Activated naive CD8-positive, alpha-beta T cell treated with anti-CD3 and anti-CD28 coated beads, Interleukin-2, amount 10 ng/mL, durations not matched to agents 7 days and 5 days (primary cell): ENCODE measurements at regions not wholly inside any gene's neighbourhood (a gene's known extent, or its start where the extent isn't known, plus 50 kb on each side); places are given as distances from the start of the nearest gene placed in this dataset.
"Not testable (repeated sequence)": the region's sequence is repeated elsewhere in the genome, so short reads cannot be mapped to it uniquely, and the experiment has no call there.

Source experiments
- ATAC-seq: fragments of 150-1000 bp; cut with Tn5 transposase; one replicate; pipeline ENCODE4 v1.10.0; 2021; ENCODE audit warnings: low read depth, moderate library complexity
- POLR2A ChIA-PET: fragments of 350-600 bp; sonication (Branson Sonifier 250); formaldehyde crosslinking; loops from one replicate; lab custom pipeline; 2021; ENCODE audit warnings: antibody characterized with exemption; lab: Charles Lee
- DNase-seq: peaks from one replicate; pipeline ENCODE4 v3.0.0; 2021
- H3K27ac Mint-ChIP-seq: one replicate; pipeline ENCODE4 v1.8.0; 2022; ENCODE audit warnings: mild to moderate bottlenecking, mixed read lengths
- H3K27me3 Mint-ChIP-seq: one replicate; pipeline ENCODE4 v1.8.0; 2022; ENCODE audit warnings: mild to moderate bottlenecking, moderate library complexity, mixed read lengths
- H3K36me3 Mint-ChIP-seq: one replicate; pipeline ENCODE4 v1.8.0; 2021; ENCODE audit warnings: mild to moderate bottlenecking, mixed read lengths
- H3K4me1 Mint-ChIP-seq: one replicate; pipeline ENCODE4 v1.8.0; 2021; ENCODE audit warnings: mixed read lengths
- H3K4me3 Mint-ChIP-seq: one replicate; pipeline ENCODE4 v1.8.0; 2022; ENCODE audit warnings: mild to moderate bottlenecking, moderate library complexity, mixed read lengths
- H3K9me3 Mint-ChIP-seq: one replicate; pipeline ENCODE4 v1.8.0; 2021; ENCODE audit warnings: mixed read lengths

DNA sequence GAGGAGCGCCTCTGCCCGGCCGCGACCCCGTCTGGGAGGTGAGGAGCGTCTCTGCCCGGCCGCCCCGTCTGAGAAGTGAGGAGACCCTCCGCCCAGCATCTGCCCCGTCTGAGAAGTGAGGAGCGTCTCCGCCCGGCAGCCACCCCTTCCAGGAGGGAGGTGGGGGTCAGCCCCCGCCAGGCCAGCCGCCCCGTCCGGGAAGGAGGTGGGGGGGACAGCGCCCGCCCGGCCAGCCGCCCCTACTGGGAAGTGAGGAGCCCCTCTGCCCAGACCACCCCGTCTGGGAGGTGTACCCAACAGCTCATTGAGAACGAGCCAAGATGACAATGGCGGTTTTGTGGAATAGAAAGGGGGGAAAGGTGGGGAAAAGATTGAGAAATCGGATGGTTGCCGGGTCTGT, 164.6 kb downstream of the TEX36 start:
- not testable (repeated sequence) for DNase-seq, ATAC-seq

DNA sequence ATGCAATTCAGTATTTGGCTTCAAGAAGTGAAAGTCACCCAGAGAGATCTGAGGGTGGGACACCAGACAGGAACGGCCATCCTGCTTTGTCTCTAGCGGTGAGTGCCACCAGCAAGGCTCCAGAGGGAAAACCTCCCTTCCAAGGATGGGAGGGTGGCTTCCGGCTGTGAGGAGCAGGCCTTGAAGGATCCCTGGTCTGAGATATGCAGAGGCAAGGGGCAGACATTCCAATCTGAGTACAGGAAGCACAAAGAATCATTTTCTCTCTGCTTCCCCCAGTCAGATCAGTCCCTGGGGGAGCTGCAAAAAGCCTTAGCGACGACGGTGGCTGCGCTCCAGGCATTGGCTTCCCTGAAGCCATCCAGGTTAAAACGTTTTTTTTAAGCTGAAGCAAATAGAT, 167.4 kb downstream of the TEX36 start:
- H3K4me3 Mint-ChIP-seq, result no peak overlapping the region
- peaks cover 4% of the 10 kb centered on the region for H3K27me3 Mint-ChIP-seq
- no peak for ATAC-seq
- H3K36me3 Mint-ChIP-seq, result no peaks in the 10 kb centered on the region
- POLR2A ChIA-PET, result no interaction called here
- no peak overlapping the region for H3K27ac Mint-ChIP-seq
- no peaks in the 10 kb centered on the region for H3K4me1 Mint-ChIP-seq
- H3K9me3 Mint-ChIP-seq, result no peaks in the 10 kb centered on the region
- DNase-seq, result no peak

More for the DNA sequence above, 164.6 kb downstream of the TEX36 start:
- POLR2A ChIA-PET, H3K4me1 Mint-ChIP-seq, H3K4me3 Mint-ChIP-seq, H3K27me3 Mint-ChIP-seq, H3K36me3 Mint-ChIP-seq, H3K9me3 Mint-ChIP-seq, H3K27ac Mint-ChIP-seq: not testable (repeated sequence)

DNA sequence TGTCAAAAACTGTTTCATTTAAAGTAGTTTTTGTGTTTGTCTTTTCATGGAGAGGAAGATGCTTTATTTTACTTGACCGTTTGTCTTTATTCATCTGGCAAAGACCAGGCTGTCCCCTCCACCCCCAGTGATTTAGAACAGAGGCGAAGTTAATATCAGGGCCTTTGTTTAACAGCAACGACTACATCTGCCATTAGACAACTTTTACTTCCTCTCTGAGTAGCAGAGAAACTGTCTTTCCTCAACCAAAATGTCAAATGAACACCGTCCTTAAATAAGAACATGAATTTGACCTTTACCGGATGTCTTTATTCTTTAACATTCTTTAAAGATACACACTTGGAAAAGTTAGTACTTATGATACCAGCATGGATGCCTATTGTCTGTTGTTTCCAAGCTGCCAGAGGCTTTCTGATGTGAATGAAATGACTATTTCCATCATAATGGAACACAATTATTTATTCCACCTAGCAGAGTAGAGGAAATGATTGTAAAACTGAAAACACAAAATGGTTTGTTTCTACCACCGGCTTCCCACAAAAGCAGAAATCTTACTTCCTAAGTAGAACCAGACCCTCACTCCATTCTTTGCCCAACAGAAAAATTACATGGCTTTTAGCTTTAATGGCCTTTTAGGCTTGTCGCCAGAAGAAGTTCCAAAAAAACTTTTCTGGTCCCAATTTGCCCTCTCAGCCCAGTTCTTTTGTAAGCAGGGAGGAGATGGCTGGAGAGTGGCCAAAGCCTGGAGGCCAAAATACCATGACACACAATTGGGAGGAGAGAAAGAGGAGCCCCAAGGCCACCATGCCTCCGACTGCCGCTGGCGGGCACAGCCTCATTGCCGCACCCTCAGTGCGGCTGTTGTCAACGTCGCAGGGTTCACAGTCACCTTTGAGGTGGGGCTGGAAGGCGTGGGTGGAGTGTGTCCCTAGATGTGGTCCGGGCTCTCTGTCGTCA, 168.5 kb downstream of the TEX36 start:
- no peaks in the 10 kb centered on the region for H3K4me1 Mint-ChIP-seq
- ATAC-seq, result no peak
- no peak overlapping the region for H3K4me3 Mint-ChIP-seq
- DNase-seq, result no peak
- H3K27ac Mint-ChIP-seq, result no peak overlapping the region
- no peaks in the 10 kb centered on the region for H3K36me3 Mint-ChIP-seq
- peaks cover 4% of the 10 kb centered on the region for H3K27me3 Mint-ChIP-seq
- no peaks in the 10 kb centered on the region for H3K9me3 Mint-ChIP-seq
- POLR2A ChIA-PET, result no interaction called here

DNA sequence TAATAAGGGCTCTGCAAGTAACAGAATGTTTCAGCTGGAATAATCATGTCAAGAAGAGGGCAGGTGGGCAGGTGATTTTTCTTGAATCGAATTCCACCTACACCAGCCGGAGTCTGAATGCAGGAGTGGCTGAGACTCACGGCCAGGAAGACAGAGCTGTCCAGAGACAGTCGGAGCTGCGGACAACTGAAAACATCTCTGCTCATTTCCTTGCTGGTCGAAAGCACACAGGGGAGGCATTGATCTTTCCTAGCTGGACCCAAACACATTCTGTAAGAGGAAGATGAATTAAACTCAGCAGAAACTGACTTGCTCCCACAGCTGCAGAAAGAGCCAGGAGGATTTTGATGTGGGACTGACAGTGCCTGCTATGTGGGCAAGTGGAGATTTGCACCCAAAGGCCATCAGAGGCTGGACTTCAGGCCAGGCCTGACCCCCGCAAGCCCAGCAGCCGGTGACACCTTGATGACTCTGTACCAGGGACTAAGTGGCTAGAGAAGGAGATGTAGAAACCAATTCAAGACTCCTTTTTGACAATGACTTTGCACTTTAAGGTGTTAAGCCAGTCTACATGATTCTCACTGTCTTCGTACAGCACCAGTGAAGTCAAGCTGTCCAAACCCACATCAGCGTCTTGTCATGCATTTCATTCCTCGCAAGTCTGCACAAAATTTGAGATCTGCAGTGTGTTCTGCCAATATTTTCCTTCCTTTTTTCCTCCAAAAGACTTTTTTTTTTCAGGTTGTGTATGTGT, 169.4 kb downstream of the TEX36 start:
- no peaks in the 10 kb centered on the region for H3K4me1 Mint-ChIP-seq
- no peaks in the 10 kb centered on the region for H3K36me3 Mint-ChIP-seq
- DNase-seq (no peak), ATAC-seq (no peak)
- no peaks in the 10 kb centered on the region for H3K9me3 Mint-ChIP-seq
- H3K27me3 Mint-ChIP-seq, result peaks cover 4% of the 10 kb centered on the region
- H3K27ac Mint-ChIP-seq, result no peak overlapping the region
- no peak overlapping the region for H3K4me3 Mint-ChIP-seq
- POLR2A ChIA-PET, result no interaction called here

DNA sequence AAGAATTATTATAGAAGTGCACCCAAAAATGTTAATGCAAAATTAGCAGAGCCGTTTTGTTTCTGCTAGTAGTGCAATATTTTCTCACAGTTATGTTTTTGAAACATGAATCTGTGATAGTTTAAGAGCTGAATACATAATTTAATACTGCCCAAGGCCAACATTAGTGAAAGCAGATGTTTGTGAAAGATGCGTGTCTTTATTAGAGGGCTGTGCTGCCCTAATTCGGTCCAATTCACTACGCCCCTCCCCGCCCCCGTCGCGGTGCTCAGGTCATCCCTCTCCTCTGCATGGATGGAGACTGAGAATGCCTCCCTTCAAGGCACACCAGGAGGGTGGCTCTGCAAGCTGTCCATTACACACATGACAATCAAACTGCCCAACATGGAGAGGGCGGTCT, 172.0 kb downstream of the TEX36 start:
- Mint-ChIP-seq H3K27ac (no peak overlapping the region), H3K9me3 (no peaks in the 10 kb centered on the region), H3K36me3 (no peaks in the 10 kb centered on the region), H3K27me3 (peaks cover 4% of the 10 kb centered on the region), H3K4me3 (no peak overlapping the region), H3K4me1 (no peaks in the 10 kb centered on the region)
- no peak for DNase-seq
- POLR2A ChIA-PET, result no interaction called here
- no peak for ATAC-seq

DNA sequence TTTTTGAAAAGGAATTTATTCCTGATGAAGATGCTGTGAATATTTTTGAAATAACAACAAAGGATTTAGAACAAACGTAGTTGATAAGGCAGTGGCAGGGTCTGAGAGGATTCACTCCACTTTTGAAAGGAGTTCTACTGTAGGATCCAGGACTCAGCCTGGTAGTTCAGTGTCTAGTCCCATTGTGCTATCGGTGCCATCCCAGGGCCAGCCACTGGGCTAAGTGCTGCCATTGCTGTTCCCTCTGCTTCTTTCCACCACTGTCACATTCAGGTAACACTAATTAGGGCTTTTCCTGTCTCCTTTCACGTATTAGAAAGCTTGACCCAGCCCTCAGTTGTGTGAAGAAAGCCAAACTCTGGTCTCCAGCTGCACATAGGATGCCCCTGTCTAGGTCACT, 177.3 kb downstream of the TEX36 start:
- ATAC-seq (no peak), DNase-seq (no peak)
- no peaks in the 10 kb centered on the region for H3K4me1 Mint-ChIP-seq
- no peaks in the 10 kb centered on the region for H3K9me3 Mint-ChIP-seq
- H3K36me3 Mint-ChIP-seq, result no peaks in the 10 kb centered on the region
- no peak overlapping the region for H3K27ac Mint-ChIP-seq
- H3K27me3 Mint-ChIP-seq, result no peaks in the 10 kb centered on the region
- POLR2A ChIA-PET, result no interaction called here
- H3K4me3 Mint-ChIP-seq, result no peak overlapping the region

DNA sequence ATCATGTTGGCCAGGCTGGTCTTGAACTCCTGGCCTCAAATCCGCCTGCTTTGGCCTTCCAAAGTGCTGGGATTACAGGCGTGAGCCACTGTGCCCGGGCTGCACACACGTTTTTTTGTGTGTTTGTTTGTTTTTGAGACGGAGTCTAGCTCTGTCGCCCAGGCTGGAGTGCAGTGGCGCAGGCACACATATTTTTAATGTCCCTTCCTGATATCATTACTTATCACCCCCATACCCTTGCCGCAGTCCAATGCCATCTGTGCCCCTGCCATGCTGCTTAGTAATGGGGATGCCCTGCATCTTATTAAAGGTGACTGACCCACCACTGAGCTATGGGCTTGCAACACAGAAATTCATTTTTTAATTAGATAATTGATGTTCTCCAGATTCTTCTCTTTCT, 180.7 kb downstream of the TEX36 start:
- no peak overlapping the region for H3K27ac Mint-ChIP-seq
- POLR2A ChIA-PET, result no interaction called here
- no peaks in the 10 kb centered on the region for H3K9me3 Mint-ChIP-seq

DNA sequence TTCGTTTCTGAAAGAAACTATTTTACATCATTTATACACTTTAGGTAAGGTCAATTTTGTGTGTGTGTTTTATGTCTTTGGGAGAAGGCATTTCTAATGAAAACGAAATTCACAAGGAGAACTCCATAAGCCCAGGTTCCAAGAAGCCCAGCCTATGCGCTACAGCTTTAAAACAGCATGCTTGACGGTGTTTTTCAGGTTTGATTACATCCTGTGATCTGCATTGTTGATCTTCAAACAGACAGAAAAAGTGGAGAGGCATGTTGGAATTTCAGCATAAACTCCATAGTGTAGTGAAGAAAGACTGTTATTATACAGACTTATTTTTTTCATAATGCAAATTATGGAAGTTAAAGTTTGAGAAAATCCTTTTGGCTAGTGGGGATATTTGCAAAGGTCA, 187.6 kb downstream of the TEX36 start:
- no peak overlapping the region for H3K4me3 Mint-ChIP-seq

More for the DNA sequence above, 180.7 kb downstream of the TEX36 start:
- Mint-ChIP-seq H3K4me3 (no peak overlapping the region), H3K36me3 (no peaks in the 10 kb centered on the region), H3K27me3 (no peaks in the 10 kb centered on the region), H3K4me1 (no peaks in the 10 kb centered on the region)
- DNase-seq (no peak), ATAC-seq (no peak)

DNA sequence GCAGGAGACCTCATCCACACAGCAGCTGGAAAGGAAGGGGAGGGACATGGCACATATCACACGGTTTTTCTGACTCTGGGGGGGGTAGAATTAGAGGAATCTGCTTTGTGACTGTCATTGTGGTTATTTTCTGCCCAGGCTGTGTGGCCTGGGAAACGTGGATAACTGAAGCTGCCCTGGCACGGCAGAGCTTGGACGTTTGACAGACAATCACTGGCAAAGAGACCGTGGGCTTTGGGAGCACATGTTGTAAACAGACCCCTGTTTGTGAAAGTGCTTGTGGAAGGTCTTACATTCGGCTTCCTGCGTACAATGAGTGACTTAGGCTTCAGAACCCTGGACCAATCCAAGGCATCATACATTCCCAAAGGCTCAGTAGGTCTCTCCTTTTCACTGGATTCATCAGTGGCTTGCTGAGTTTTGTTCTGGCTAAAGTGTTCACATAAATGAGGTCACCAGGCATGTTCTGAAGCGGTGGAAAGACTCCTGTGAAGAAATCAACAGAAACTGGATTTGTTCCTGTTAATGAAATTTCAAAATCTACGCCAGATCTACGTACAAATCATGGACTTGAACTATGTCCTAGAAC, 188.2 kb downstream of the TEX36 start:
- Mint-ChIP-seq H3K4me1 (no peaks in the 10 kb centered on the region), H3K9me3 (no peaks in the 10 kb centered on the region), H3K27ac (no peak overlapping the region), H3K36me3 (no peaks in the 10 kb centered on the region), H3K4me3 (no peak overlapping the region), H3K27me3 (no peaks in the 10 kb centered on the region)
- ATAC-seq (no peak), DNase-seq (no peak)
- POLR2A ChIA-PET, result no interaction called here

More for the DNA sequence above, 187.6 kb downstream of the TEX36 start:
- Mint-ChIP-seq H3K27me3 (no peaks in the 10 kb centered on the region), H3K9me3 (no peaks in the 10 kb centered on the region), H3K27ac (no peak overlapping the region), H3K36me3 (no peaks in the 10 kb centered on the region), H3K4me1 (no peaks in the 10 kb centered on the region)
- ATAC-seq, result no peak
- no peak for DNase-seq
- POLR2A ChIA-PET, result no interaction called here

DNA sequence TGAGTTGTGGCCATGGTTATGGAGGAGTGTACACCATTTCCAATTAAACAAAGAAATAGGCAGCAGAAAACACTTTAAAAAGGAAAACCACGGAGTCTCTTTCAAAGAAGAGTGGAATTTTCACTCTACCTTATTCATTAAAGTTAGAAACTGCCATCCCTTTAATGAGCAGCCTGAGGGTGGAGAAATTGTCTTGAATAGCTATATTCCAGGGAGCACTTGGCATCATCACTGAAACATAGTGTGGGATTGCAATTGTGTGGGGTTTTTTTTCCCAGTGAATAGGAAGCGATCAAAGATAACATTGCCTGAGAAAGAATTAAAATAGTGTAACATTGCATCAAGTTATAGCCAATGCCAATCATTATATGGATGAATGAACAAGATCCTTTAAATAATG, 191.6 kb downstream of the TEX36 start:
- ATAC-seq, result no peak
- H3K4me3 Mint-ChIP-seq, result no peak overlapping the region
- H3K36me3 Mint-ChIP-seq, result no peaks in the 10 kb centered on the region
- H3K9me3 Mint-ChIP-seq, result no peaks in the 10 kb centered on the region
- no peaks in the 10 kb centered on the region for H3K4me1 Mint-ChIP-seq
- no peak for DNase-seq
- no peak overlapping the region for H3K27ac Mint-ChIP-seq
- peaks cover 3% of the 10 kb centered on the region for H3K27me3 Mint-ChIP-seq
- POLR2A ChIA-PET, result no interaction called here

DNA sequence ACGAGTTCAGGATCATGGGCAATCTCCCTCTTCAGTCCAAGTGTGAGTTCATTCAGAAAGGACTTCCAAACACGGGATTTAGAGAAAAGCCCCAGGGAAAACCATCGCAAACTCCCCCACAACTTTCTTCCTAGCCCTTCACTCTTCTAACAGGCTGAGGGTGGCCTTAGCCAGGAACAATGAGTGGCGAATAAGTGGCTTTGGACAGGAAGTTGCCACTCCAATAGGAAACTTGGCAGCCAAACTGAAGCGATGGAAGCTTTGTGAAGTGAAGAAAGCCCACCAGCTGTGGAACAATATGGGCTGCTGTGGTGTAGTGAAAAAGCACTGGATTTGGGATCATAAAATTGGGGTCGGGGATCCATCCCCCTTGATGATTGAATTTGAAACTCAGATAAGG, 193.2 kb downstream of the TEX36 start:
- POLR2A ChIA-PET, result no interaction called here
- Mint-ChIP-seq H3K4me3 (no peak overlapping the region), H3K36me3 (no peaks in the 10 kb centered on the region), H3K4me1 (no peaks in the 10 kb centered on the region), H3K9me3 (no peaks in the 10 kb centered on the region), H3K27me3 (peaks cover 3% of the 10 kb centered on the region), H3K27ac (no peak overlapping the region)
- ATAC-seq (no peak), DNase-seq (no peak)

DNA sequence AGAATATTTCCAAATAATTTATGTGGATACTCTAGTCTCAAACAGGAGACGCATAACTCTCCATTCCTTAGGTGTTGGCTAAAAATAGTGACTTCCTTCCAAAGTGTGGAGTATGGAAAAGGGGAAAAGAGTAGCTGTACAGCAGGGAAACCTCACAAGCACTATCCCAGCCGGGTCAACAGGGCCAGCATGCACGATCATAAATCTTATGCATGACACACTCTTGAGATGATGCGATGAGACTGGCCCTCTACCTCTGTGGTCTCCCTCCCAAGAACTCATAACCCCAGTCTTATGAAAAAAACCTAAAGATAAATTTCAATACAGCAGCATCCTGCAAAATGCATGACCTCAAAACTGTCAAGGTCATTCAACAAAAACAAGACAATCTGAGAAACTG, 197.3 kb downstream of the TEX36 start:
- H3K9me3 Mint-ChIP-seq, result no peaks in the 10 kb centered on the region
- no peak overlapping the region for H3K27ac Mint-ChIP-seq
- ATAC-seq, result no peak
- no peak overlapping the region for H3K4me3 Mint-ChIP-seq
- no peaks in the 10 kb centered on the region for H3K4me1 Mint-ChIP-seq
- POLR2A ChIA-PET, result no interaction called here
- H3K27me3 Mint-ChIP-seq, result peaks cover 5% of the 10 kb centered on the region
- no peak for DNase-seq
- no peaks in the 10 kb centered on the region for H3K36me3 Mint-ChIP-seq

DNA sequence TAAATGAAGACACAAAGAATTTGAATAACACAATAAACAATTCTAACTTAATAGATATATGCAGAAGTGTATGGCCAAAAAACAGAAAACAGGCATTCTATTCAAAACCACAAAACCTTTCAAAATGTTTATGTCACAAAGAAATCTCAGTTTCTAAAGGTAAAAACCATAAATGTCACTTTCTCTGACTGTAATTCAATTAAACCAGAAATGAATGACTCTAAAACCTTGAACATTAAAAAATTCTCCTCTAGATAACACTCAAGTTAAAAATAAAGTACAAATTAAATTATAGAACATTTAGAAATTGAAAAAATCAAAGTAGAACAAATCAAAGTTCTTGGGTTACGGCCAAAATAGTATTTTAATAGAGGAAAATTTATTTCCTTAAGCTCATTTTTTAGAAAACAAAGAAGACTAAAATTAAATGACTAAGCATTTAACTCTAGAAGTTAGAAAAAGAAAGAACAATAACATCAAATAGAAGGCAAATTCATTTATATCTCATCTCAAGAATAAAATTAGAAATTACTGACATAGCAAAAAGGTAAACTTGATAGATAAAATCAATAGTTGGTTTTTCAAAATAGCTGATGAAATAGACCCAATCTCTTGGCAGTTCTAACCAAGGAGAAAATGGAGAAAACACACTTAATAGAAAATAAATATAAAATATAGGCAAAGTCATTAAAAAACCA, 198.8 kb downstream of the TEX36 start:
- H3K27me3 Mint-ChIP-seq, result peaks cover 7% of the 10 kb centered on the region
- no peak overlapping the region for H3K4me3 Mint-ChIP-seq
- no peaks in the 10 kb centered on the region for H3K4me1 Mint-ChIP-seq
- POLR2A ChIA-PET, result no interaction called here
- H3K36me3 Mint-ChIP-seq, result no peaks in the 10 kb centered on the region
- H3K27ac Mint-ChIP-seq, result no peak overlapping the region
- DNase-seq (no peak), ATAC-seq (no peak)
- H3K9me3 Mint-ChIP-seq, result no peaks in the 10 kb centered on the region
